Bronchial epithelial cell (primary cell): ENCODE measurements at regions not wholly inside any gene's neighbourhood (a gene's known extent, or its start where the extent isn't known, plus 50 kb on each side); places are given as distances from the start of the nearest gene placed in this dataset.
A peak's percentile ranks its signal among the peaks of the same experiment; 100 is the strongest.

Experiments
- DNase-seq: peaks from one replicate; pipeline ENCODE4 v3.0.0-alpha.2; 2010; ENCODE audit warnings: low read depth
- FAIRE-seq: peaks from 2 replicates; lab custom pipeline; 2011; peaks lifted over from hg19 to GRCh38; lab: Jason Lieb, UNC
- H3K27me3 ChIP-seq: 2 replicates; pipeline ENCODE4 v1.5.1; 2011; ENCODE audit warnings: low read length; ENCODE audit not compliant: control insufficient read depth, insufficient read depth
- H3K36me3 ChIP-seq: 2 replicates; pipeline ENCODE4 v1.5.1; 2011; ENCODE audit warnings: low read length; ENCODE audit not compliant: control insufficient read depth, insufficient read depth
- H3K4me3 ChIP-seq: 2 replicates; pipeline ENCODE4 v1.5.1; 2011; ENCODE audit warnings: mild to moderate bottlenecking, low read depth, low read length, control low read depth
- CTCF ChIP-seq: IDR thresholded peaks from 2 replicates; pipeline ENCODE4 v1.5.1; 2011; ENCODE audit warnings: mild to moderate bottlenecking, moderate library complexity, low read length, control low read depth, inconsistent platforms; ENCODE audit not compliant: insufficient read depth, severe bottlenecking

GRCh38 chr10:10942441-10942840 lies 75.2 kb upstream of the CELF2 start:
- DNase-seq (peak; percentile 22), FAIRE-seq (peak; percentile 28)
- Histone ChIP-seq H3K36me3 (no peaks in the 10 kb centered on the region), H3K27me3 (no peaks in the 10 kb centered on the region), H3K4me3 (no peak overlapping the region)
- no peak for TF ChIP-seq CTCF

- no peak for DNase-seq
- no peak for TF ChIP-seq CTCF
- no peak for FAIRE-seq
- Histone ChIP-seq H3K36me3 (no peaks in the 10 kb centered on the region), H3K4me3 (no peak overlapping the region), H3K27me3 (no peaks in the 10 kb centered on the region)
Observed at GRCh38 chr10:10946081-10946480, 71.6 kb upstream of the CELF2 start.

GRCh38 chr10:10946801-10947200 lies 70.9 kb upstream of the CELF2 start:
- FAIRE-seq (no peak), DNase-seq (no peak)
- H3K4me3 ChIP-seq = no peak overlapping the region
- H3K36me3 ChIP-seq = no peaks in the 10 kb centered on the region
- no peak for TF ChIP-seq CTCF
- H3K27me3 ChIP-seq = no peaks in the 10 kb centered on the region

GRCh38 chr10:10951675-10952074 lies 66.0 kb upstream of the CELF2 start:
- no peak for DNase-seq
- H3K36me3 ChIP-seq = no peaks in the 10 kb centered on the region
- H3K27me3 ChIP-seq = no peaks in the 10 kb centered on the region
- no peak for TF ChIP-seq CTCF
- H3K4me3 ChIP-seq = no peak overlapping the region
- no peak for FAIRE-seq

GRCh38 chr10:10952800-10953199 lies 64.9 kb upstream of the CELF2 start:
- no peak for TF ChIP-seq CTCF
- no peaks in the 10 kb centered on the region for H3K36me3 ChIP-seq
- DNase-seq (no peak), FAIRE-seq (no peak)
- no peaks in the 10 kb centered on the region for H3K27me3 ChIP-seq
- no peak overlapping the region for H3K4me3 ChIP-seq
